Fibroblast of peridontal ligament (primary cell): ENCODE measurements at regions not wholly inside any gene's neighbourhood (a gene's known extent, or its start where the extent isn't known, plus 50 kb on each side); places are given as distances from the start of the nearest gene placed in this dataset.
"Not testable (repeated sequence)": the region's sequence is repeated elsewhere in the genome, so short reads cannot be mapped to it uniquely, and the experiment has no call there.

Source experiments
- DNase-seq: peaks from one replicate; pipeline ENCODE4 v3.0.0-alpha.2; 2010; ENCODE audit errors: extremely low read depth

DNA sequence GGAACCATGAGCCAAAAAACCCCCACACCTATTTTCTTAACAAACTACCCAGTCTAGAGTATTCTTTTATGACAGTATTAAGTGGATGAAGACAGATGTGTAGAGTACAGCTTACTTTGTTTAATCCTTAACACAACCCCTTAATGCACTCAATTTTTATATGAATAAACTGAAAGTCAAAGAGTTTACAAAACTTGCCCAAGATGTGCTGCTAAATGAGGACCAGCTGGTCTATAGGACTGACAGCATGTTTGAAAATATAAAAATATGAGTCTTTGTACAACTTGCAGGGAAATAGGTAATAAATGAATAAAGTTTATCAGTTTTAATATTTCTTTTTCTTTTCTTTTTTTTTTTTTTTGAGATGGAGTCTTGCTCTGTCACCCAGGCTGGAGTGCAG lies 102.3 kb downstream of the ZFY start:
- DNase-seq: no peak

DNA sequence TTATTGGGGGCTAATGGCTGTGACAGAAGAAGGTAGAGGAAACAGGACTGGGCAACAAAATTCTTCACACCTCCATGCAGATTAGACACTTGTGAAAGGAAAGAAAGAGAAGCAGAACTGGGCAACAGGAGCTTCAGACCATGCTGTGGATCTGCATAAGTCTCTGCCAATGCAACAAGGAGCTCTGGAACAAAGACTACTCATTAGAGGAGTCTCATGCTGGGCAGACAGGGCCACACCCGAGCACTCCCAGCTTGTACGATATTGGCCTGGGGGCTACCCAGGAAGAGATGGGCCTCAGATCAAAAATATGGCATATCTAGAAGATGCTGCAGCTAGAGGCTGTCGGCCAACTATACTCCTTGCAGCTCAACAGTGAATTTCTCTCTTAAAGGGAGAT lies 105.2 kb downstream of the ZFY start:
- no peak for DNase-seq

DNA sequence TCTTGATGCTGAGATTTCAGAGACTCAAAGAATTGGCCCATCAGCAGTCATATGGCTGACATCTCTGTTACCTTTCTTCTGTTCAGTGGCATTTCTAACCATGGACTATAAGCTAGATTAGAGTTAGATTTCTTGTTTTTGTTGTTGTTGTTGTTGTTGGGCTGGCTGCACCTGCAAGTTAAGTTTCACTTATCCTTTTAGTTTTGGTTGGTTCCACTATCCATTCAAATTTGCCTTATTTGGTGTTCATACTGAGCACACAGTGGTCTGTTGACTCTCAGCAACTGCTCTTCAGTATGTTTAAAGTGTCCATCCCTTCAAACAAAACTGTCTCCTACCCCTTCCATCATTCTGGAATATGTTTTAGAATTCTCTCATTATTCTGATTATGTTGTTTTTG lies 106.8 kb downstream of the ZFY start:
- DNase-seq: no peak

DNA sequence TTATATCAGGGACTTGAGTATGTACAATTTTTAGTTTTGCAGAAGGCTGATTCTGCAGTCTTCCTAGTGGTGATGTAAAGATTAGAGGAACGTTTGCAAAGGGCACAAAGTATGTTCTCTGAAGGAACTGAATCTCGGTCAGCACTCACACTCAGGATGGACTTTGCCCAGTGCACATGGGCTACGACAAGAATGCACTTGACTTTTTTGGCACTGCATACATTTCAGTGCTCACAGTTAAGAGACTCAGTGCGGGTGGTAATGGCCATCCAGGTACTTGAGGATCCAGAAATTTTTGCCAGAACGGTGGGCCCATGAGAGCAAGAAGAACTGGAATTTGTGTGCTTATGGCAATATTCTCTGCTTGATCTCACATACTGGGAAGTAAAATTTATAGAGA lies 107.7 kb downstream of the ZFY start:
- DNase-seq: no peak

DNA sequence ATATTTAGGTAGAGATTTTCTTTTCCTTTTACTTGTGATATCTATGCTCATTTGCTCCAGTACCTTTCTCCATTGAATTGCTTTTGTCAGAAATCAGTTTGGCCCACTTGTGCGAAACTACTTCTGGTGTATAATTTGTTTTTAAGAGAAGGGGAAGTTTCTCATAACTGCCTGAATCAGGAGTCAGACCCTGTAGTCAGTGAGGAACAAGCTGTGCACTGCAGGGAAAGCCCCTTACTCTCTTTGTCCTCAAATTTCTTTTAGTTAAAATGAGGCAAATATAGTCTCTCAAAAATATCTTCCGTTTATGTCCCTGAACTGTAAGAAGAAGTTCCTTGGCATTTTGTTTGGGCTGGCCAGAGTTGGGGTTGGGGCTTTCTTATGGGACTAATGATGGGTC lies 109.9 kb downstream of the ZFY start:
- no peak for DNase-seq

DNA sequence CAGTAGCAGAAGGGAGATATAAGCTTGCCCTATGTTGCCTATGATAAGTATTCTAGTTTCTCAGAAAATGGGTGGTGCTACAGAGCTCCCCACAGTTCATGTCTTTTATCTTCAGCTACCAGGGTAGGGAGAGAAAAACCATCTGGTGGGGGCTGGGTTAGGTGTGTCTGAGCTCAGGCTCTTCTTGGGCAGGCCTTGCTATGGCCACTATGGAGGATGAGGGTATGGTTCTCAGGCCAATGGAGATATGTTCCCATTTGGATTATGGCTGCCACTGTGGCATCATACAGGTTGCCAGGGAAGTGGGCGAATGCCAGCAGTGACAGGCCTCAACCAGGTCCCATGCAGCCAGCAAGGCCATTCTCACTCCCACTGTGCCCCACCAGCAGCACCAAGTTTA lies 120.3 kb downstream of the ZFY start:
- DNase-seq: not testable (repeated sequence)

DNA sequence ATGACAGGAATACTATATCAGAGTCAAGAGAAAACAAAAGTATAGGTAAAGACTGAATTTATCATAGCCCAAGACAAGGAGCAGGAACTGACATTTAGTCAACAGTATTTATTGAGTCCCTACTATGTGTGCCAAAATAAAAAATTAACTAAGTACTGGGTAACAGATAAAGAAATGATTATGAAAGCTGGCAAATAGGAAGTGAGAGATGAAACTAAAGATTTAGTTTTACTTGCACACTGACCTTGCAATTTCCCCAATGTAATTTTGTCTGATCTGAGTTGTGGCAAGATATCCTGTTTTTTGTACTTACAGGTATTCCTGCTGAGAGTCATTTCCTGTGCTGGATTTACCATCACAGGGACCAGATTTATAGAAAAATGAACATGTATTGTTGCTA lies 123.2 kb downstream of the ZFY start:
- not testable (repeated sequence) for DNase-seq

DNA sequence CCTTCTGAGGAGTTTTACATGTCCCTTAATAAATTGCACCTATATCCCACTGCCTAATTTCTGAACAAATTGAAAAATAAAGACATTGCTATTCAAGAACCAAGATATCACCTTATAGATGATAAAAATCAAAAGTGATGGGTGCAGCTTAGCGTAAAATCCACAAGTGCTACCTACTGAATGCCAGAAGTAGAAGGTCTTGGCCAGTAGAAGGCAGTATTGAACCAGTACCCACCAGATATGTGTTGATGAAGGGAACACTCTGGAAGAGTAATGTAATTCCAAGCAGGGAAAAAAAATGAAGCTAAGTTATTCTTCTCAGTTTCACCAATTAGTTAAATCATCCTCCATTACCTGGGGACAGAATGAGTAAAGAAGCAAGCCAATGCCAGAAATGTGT lies 125.5 kb downstream of the ZFY start:
- DNase-seq: not testable (repeated sequence)

DNA sequence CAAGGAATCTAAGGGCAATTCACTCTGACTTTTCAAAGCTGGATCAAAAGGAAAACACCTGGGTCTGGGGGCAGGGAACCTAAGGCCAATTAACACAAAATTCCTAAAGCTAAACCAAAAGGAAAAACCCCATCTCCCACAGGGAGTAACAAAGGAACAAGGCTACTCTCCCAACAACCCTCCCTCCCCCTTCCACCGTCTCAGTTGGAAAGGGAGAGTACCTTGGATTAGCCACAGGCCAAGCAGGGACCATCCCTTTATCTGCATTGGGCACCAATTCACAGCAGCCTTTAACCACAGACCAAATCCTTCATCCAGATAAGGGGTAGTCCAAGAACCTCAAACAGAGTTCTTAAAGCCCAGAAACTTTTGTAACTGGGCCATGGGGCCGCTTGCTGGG lies 153.0 kb downstream of the ZFY start:
- DNase-seq: not testable (repeated sequence)

DNA sequence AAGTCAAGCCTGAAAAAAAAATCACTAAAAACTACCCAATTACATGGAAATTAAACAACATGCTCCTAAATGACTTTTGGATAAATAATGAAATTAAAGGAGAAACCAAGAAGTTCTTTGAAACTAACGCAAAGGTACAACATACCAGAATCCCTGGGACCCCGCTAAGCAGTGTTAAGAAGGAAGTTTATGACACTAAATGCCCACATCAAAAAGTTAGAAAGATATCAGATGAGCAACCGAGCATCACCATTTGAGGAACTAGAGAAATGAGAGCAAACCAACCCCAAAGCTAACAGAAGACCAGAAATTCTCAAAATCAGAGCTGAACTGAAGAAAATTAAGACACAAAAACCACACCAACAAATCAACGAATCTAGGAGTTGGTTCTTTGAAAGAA lies 173.5 kb downstream of the ZFY start:
- DNase-seq: not testable (repeated sequence)

DNA sequence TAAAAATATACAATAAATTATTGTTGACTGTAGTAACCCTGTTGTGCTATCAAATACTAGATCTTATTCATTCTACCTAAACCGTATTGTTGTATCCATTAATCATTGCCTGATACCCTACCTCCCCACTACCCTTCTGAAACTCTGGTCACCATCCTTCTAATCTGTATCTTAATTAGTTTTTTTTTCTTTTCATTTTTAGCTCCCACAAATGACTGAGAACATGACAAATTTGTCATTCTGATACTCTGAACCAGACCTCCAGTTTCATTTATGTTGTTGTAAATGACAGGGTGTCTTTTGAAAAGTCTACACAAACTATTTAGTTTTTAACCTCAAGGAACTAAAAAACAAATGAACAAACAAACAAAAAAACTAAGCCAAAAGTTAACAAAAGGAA lies 185.1 kb downstream of the ZFY start:
- DNase-seq: not testable (repeated sequence)

DNA sequence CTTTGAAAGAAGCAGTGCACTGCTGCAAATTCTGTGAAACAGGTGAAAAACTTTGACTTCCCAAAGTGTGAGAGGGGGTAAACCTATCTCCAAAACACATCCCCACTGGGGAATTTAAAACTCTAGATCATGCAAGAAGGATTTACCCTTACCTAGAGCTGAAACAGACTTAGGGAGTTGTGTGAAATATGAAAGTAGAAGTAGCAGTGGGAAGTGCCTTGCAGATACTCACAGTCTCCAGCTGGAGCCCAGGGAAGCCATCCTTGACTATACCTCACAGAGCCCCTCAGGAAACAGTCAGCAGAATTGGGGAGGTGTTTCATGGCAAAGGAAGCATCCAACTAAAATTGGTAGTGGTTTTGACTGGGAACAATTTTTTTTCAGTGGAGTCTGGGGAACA lies 185.5 kb downstream of the ZFY start:
- DNase-seq: not testable (repeated sequence)

DNA sequence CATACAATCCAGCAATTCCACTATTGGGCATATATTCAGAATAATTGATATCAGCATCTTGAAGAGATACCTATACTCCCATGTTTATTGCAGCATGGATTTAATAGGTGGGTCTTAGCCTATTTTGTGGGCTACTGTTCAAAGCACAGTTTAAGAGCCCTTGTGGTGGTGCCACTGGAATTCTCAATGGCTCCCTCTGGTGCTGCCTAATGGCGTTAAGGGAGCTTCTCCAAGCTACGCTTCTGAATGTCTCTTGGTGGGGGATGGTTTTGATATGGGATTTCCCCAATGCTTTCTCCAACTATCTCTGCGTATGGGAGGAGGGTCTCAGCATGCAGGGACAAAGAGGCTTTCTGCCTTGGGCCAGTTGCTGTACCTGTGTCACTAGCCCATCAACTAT lies 188.3 kb downstream of the ZFY start:
- not testable (repeated sequence) for DNase-seq

DNA sequence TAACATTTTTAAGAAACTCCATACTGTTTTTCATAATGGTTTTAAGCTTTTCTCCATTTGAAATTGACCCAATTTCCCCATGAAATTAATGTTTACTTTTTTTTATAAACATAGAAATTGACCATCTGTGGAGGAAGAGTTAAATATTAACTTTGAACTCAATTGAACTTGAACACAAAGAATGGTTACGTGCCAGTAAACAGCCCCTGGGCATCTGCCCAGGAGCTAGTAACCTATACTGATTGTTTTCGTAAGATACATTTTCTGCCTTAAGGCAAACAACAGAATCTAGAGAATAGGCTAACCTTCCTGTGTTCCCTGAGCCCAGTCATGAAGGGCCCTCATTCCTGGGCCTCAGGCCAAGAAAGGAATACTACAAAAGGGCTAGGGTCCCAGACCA lies 235.9 kb downstream of the ZFY start:
- DNase-seq: not testable (repeated sequence)

DNA sequence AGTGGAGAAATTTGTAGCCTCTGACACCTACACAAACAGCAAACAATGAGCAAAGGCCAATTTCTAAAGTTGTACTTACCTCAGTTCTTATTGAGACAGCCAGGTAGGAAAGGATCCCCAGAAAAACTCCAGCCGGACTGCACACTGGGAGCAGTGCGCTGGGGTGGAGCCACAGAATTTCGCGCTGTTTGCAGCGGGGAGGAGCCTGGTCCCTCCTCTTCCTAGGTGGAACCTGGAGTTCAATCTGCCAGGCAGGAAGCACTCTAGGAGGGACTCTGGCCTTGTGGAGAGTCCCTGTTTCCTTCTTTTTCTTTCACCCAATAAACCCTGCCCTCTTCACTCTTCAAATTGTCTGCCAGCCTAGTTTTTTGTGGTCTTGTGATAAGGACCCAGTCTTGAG lies 259.9 kb downstream of the ZFY start:
- DNase-seq: not testable (repeated sequence)

DNA sequence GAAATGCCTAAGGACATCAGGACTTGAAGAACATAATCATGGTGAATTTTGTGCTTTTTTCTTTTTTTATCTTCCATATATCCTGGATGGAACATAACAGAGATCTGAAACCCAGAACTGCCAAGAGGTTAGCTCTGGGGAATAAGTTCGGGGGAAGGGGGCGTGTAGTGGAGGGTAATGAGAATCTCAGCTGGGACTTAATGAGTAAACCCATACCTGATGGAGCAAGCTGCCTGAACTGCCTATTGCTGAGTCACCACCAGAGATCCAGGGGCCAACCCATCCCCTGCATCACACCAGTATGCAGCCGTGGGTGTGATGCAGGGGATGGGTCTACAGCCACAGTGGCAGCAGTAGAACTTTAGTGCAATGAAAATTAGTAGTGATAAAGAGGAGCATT lies 267.1 kb downstream of the ZFY start:
- not testable (repeated sequence) for DNase-seq

DNA sequence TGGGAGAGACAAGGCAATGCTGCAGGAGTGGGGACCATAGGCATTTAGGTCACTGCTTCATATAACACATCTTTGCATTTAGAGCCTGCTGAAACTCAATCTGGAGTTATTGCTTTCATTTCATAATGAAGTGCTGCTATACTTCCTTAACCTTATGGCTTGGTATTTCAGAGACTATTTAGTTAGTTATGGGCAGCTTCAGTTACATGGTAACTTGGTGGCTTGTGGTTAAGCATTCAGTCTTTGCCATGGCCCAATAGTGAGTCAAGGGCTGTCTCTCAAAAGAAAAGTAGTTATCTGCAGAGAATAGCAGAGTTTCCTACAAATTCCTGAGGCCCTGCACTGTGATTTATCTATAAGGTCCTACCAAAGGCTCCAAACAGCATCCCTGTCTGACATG lies 271.6 kb downstream of the ZFY start:
- DNase-seq: not testable (repeated sequence)

DNA sequence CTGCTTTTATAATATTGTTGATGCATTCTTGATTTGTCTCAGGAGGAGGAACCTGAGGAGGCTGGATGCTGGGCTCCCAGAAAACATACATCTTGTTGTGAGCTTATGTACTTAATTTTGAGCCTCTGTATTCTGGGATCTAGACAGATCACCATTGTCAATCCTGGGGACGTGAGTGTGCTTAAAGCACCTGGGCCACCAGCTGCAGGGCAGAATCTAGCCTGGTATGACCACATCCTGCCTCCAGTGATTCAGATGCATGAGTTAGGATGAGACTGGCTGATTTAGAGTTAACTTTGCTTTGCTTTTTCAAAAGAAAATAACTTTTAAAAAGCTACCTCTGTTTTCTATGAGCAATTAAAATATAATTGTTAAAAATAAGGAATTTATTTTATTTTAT lies 278.0 kb downstream of the ZFY start:
- DNase-seq: not testable (repeated sequence)

DNA sequence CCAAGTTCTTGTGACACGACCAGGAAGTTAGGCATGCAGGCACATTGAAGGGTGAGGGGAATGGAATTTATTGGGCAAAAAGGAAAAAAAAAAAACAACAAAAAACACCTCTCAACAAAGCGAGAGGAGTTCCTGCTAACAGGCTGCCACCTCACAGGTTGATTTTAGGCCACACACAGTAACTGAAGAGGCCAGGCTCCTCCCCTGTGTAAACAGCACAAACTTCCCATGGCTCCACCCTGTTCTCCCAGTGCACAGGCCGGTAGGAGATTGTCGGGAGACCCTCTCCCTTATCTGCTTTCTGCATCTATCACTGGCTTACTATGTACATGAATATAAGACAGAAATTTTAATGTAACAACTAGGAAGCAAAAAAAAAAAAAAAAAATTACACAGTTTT lies 283.0 kb downstream of the ZFY start:
- not testable (repeated sequence) for DNase-seq

DNA sequence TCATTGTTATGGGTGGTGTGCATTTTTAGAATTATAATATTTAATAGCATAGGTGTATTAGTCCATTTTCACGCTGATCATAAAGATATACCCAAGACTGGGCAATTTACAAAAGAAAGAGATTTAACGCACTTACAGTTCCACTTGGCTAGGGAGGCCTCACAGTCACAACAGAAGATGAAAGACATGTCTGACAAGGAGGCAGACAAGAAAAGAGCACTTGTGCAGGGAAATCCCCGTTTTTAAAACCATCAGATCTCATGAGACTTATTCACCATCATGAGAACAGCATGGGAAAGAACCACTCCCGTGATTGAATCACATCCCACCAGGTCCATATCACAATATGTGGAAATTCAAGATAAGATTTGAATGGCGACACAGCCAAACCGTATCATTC lies 283.4 kb downstream of the ZFY start:
- DNase-seq: not testable (repeated sequence)

DNA sequence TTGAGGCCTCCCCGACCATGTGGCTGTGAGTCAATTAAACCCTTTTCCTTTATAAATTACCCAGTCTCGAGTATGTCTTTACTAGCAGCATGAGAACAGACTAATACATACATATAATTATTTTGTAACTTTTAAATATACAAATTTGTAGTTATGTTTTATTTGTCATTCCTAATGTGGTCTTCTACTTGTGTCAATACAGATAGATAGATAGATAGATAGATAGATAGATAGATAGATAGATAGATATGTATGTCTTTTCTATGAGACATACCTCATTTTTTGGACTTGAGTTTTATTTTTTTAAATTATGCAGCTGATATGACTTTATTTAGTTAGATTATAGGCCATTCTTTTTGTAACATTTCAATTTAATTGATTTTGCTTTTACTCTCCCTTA lies 316.0 kb upstream of the TGIF2LY start:
- DNase-seq: not testable (repeated sequence)

DNA sequence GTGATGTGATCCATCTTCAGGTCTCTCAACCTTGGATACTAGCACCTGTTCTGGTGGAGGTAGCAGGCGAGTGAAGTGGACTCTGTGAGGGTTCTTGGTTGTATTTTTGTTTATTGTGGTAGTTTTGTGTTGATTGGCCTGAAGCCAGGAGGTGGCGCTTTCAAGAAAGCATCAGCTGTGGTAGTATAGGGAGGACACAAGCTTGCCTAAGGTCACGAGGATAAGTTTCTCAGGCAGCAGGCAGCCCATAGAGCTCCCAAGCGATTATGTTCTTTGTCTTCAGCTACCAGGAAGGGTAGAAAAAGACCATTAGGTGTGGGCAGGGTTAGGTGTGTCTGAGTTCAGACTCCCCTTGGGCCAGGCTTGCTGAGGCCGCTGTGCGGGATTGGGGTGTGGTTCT lies 290.8 kb upstream of the TGIF2LY start:
- not testable (repeated sequence) for DNase-seq

DNA sequence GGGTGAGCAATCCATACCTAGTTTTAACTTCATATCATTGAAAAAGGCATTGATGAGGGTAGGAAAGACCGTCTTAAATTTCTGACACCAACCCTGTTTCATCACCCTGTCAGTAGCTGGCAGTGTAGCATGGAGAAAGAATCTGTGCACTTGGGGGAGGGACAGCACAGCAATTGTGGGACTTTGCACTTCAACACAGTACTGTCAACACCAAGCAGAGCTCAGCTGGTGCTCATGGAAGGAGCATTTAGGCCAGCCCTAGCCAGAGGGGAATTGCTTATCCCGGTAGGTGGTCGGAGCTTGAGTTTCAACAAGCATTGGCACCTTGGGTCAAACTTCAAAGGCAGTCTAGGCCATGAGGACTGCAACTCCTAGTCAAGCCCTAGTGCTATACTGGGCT lies 281.6 kb upstream of the TGIF2LY start:
- DNase-seq: not testable (repeated sequence)

DNA sequence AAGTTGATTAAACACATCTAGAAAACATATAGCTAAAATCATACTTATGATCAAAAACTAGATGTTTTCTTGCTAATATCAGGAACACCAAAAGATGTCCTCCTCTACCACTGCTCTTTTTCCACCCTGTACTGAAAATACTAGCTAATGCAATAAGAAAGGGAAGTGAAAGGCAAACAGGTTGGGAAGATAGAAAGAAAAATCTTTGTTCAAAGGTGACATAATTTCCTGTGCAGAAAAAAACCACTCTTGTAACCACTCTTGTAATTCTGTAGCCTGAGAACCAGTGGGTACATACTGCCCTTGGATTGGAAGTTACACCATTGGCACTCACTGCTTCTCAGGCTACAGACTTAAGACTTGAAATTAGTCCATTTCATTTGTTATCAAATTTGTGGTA lies 258.9 kb upstream of the TGIF2LY start:
- DNase-seq: not testable (repeated sequence)

DNA sequence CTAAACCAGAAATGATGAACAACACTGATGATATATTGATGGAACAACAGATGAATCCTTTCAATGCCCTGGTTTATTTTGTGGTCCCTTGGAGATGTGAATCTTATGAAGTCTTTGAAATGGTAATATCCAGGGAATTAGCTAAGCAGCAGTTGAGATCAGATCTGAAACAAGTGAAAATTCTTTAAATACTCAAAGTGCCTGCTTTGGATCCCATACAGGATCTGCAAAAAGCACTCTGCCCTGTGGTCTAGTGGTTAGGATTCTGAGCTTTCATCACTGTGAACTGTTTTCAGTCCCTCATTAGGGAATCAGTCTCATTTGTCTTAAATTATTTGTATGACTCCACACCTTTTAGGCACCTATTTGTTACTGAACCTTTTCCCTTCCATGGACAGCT lies 211.3 kb upstream of the TGIF2LY start:
- not testable (repeated sequence) for DNase-seq
